Thymus (tissue), 11 donors: ENCODE measurements at regions not wholly inside any gene's neighbourhood (a gene's known extent, or its start where the extent isn't known, plus 50 kb on each side); places are given as distances from the start of the nearest gene placed in this dataset.

Experiments used
- DNase-seq, 9 donors: peaks; one replicate each; pipeline ENCODE4 v3.0.0-alpha.2; 2013; ENCODE audit warnings: low spot score in 9 of 9, low read depth in 6 of 9, missing footprints in 1 of 9
- H3K27ac ChIP-seq, 2 donors: one replicate each; pipeline ENCODE4 v1.5.1; 2013; ENCODE audit warnings: control low read depth in 1 of 2, low read depth in 1 of 2, low read length in 1 of 2, mild to moderate bottlenecking in 1 of 2, moderate library complexity in 1 of 2
- H3K27me3 ChIP-seq, 2 donors: one replicate each; pipeline ENCODE4 v1.5.1; 2013; ENCODE audit warnings: low read length in 1 of 2; ENCODE audit not compliant: control insufficient read depth in 2 of 2, insufficient read depth in 1 of 2
- H3K36me3 ChIP-seq, 2 donors: one replicate each; pipeline ENCODE4 v1.5.1; 2013; ENCODE audit warnings: low read length in 1 of 2, mild to moderate bottlenecking in 1 of 2, moderate library complexity in 1 of 2; ENCODE audit not compliant: control insufficient read depth in 2 of 2, insufficient read depth in 2 of 2
- H3K4me1 ChIP-seq, 2 donors: one replicate each; pipeline ENCODE4 v1.5.1; 2013; ENCODE audit warnings: low read length in 2 of 2; ENCODE audit not compliant: control insufficient read depth in 2 of 2, insufficient read depth in 2 of 2
- H3K4me3 ChIP-seq, 2 donors: one replicate each; pipeline ENCODE4 v1.5.1; 2013; ENCODE audit warnings: low read length in 2 of 2, control low read depth in 1 of 2, mild to moderate bottlenecking in 1 of 2
- H3K9me3 ChIP-seq, 2 donors: one replicate each; pipeline ENCODE4 v1.5.1; 2013; ENCODE audit warnings: low read length in 1 of 2, mild to moderate bottlenecking in 1 of 2; ENCODE audit not compliant: control insufficient read depth in 2 of 2, insufficient read depth in 1 of 2
- WGBS: extraction: QIAGEN DNeasy Blood & Tissue Kit; methylation state at CpG from one replicate; pipeline ENCODE4 v1.1.7; 2013; 5-methylcytosine and 5-hydroxymethylcytosine counted together
- donor health status: healthy.

DNA sequence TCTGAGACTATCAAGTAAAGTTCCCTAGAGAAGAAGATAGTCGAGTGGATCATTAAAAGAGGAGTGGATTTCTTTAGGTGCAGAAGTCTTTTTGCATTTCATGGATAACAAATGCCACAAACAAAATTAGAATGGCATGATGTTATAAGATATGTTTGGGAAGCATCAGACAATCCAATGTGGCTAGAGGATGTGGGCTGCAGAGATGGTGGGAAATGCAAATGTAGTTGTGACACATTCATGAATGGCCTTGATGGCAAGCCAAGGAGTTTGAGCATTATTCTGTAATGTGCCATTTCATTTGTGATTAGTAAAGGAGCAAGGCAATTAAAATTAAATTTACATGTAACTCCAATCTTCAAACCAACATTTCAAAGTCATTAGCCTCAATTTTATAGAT, 211.9 kb downstream of the CENPW start:
- Histone ChIP-seq H3K4me3 (no peak overlapping the region), H3K9me3 (no peaks in the 10 kb centered on the region), H3K36me3 (no peaks in the 10 kb centered on the region), H3K27ac (no peak overlapping the region), H3K27me3 (no peaks in the 10 kb centered on the region), H3K4me1 (no peaks in the 10 kb centered on the region)
- DNase-seq, result no peak
- 89% methylated on average over 1 of the region's 1 CpG for WGBS

- Histone ChIP-seq H3K27ac (no peak overlapping the region), H3K36me3 (no peaks in the 10 kb centered on the region), H3K4me3 (no peak overlapping the region), H3K4me1 (no peaks in the 10 kb centered on the region), H3K27me3 (no peaks in the 10 kb centered on the region), H3K9me3 (peaks cover 0 to 4% of the 10 kb centered on the region in 2 donors)
- no peak for DNase-seq
- 94% methylated on average over 1 of the region's 1 CpG for WGBS
Observed at GRCh38 chr6:126553854-126554253, 213.9 kb downstream of the CENPW start.

GRCh38 chr6:126570507-126570906, 230.6 kb downstream of the CENPW start:
- no peaks in the 10 kb centered on the region for H3K36me3 ChIP-seq
- no peak overlapping the region for H3K27ac ChIP-seq
- no peak overlapping the region for H3K4me3 ChIP-seq
- WGBS, result 96% methylated on average over 1 of the region's 1 CpG
- H3K4me1 ChIP-seq, result no peaks in the 10 kb centered on the region
- DNase-seq, result no peak
- H3K9me3 ChIP-seq, result no peaks in the 10 kb centered on the region
- no peaks in the 10 kb centered on the region for H3K27me3 ChIP-seq

DNA sequence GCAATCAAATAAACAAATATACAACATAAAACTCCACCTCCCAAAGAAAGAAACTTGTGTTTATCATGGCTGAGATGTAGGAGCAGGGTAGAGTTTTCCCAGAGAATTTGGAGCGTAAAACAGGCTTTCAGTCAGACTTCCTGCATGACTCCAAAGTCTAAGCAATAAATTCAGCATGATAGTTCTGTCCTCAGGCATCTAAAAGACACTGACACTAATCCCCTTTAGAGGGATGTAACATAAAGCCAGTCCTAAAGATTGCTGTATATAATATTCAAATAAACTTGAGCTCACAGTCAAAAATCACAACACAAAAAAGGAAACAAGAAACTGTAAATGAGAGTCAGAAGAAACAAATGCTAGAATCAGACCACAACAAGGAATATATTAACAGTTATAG, 234.4 kb downstream of the CENPW start:
- no peaks in the 10 kb centered on the region for H3K4me1 ChIP-seq
- WGBS, result 61% methylated on average over 1 of the region's 1 CpG
- H3K36me3 ChIP-seq, result no peaks in the 10 kb centered on the region

GRCh38 chr6:126581316-126581715, 241.4 kb downstream of the CENPW start:
- H3K9me3 ChIP-seq, result no peaks in the 10 kb centered on the region
- H3K4me3 ChIP-seq, result no peak overlapping the region
- no peaks in the 10 kb centered on the region for H3K36me3 ChIP-seq
- H3K27ac ChIP-seq, result no peak overlapping the region
- DNase-seq, result no peak
- H3K27me3 ChIP-seq, result no peaks in the 10 kb centered on the region
- H3K4me1 ChIP-seq, result no peaks in the 10 kb centered on the region

More for the DNA sequence above, 234.4 kb downstream of the CENPW start:
- Histone ChIP-seq H3K27ac (no peak overlapping the region), H3K4me3 (no peak overlapping the region), H3K27me3 (no peaks in the 10 kb centered on the region), H3K9me3 (no peaks in the 10 kb centered on the region)
- no peak for DNase-seq

DNA sequence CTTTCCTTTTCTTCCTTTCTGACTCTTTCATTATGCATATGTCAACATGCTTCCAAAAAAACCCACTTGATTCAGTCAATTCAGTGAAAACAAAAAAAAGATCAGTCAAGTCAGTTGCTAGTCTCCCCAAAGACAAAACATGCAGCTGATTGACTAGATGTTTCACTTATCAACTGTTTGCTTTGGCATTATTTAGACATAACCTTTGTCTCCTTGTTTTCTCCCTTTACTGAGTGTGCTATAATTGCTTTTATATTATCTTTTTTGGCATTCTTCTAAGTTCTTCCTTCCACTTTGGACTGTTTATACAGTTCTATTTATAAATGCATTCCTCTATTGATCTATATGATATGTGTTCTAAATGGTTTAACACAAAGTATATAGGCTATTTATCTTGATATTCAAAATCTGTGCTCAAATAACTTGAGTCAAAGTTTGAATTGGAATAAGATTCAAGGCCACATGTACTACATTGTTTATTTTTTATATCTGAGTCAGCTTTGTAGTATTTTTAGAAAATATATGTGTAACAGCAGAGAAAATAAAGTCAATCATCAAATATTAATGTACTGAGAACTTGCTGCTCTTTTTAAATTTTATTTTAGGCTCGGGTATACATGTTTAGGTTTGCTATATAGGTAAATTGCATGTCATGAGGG, 260.5 kb downstream of the CENPW start:
- DNase-seq, result no peak
- Histone ChIP-seq H3K9me3 (no peaks in the 10 kb centered on the region), H3K27ac (no peak overlapping the region), H3K27me3 (no peaks in the 10 kb centered on the region), H3K4me3 (no peak overlapping the region), H3K36me3 (no peaks in the 10 kb centered on the region), H3K4me1 (no peaks in the 10 kb centered on the region)
- 92% methylated on average over 1 of the region's 1 CpG for WGBS

DNA sequence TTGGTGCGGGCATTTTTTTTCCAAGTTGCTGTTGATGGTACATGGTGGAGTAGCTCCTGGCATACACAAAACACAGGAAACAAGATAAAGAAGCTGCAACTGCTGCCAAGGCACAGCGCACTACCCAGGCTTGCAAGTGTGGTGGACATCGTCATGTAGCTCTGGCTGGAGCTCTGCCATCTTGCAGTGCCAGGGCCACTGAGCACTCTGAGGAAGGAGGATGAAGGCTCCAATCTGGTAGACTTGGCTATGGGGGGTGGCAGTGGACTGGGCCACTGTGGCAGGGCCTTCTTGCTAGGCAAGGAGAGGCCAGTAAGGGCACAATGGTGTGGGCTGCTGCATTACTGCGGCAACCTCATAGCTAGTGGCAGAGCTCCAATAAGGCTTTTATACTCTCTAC, 263.5 kb downstream of the CENPW start:
- H3K27ac ChIP-seq, result no peak overlapping the region
- H3K9me3 ChIP-seq, result no peaks in the 10 kb centered on the region
- no peak overlapping the region for H3K4me3 ChIP-seq
- H3K27me3 ChIP-seq, result no peaks in the 10 kb centered on the region
- no peaks in the 10 kb centered on the region for H3K36me3 ChIP-seq
- no peak for DNase-seq
- WGBS, result 95% methylated on average over 4 of the region's 4 CpGs
- no peaks in the 10 kb centered on the region for H3K4me1 ChIP-seq

DNA sequence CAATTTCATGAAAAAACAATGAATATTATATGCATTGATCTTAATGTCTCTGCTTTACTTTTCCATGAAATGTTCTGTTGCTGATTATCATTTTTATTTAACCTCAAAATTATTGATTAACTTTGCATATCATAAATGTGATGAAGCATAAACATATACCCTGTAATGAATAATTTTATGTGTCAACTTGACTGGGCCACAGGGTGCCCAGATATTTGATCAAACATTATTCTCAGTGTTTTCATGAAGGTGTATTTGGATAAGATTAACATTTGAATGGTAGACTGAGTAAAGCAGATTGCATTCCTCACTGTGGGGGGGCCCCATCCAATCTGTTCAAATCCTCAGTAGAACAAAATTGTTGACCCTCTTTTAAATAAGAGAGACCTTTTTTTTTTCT, 265.2 kb downstream of the CENPW start:
- DNase-seq, result no peak
- no peaks in the 10 kb centered on the region for H3K36me3 ChIP-seq
- H3K9me3 ChIP-seq, result no peaks in the 10 kb centered on the region
- no peaks in the 10 kb centered on the region for H3K27me3 ChIP-seq
- no peaks in the 10 kb centered on the region for H3K4me1 ChIP-seq
- H3K4me3 ChIP-seq, result no peak overlapping the region
- no peak overlapping the region for H3K27ac ChIP-seq

GRCh38 chr6:126607289-126607688, 267.4 kb downstream of the CENPW start:
- Histone ChIP-seq H3K36me3 (no peaks in the 10 kb centered on the region), H3K27ac (no peak overlapping the region), H3K9me3 (no peaks in the 10 kb centered on the region), H3K4me1 (no peaks in the 10 kb centered on the region), H3K27me3 (no peaks in the 10 kb centered on the region), H3K4me3 (no peak overlapping the region)
- WGBS, result 96% methylated on average over 1 of the region's 1 CpG
- DNase-seq, result no peak

DNA sequence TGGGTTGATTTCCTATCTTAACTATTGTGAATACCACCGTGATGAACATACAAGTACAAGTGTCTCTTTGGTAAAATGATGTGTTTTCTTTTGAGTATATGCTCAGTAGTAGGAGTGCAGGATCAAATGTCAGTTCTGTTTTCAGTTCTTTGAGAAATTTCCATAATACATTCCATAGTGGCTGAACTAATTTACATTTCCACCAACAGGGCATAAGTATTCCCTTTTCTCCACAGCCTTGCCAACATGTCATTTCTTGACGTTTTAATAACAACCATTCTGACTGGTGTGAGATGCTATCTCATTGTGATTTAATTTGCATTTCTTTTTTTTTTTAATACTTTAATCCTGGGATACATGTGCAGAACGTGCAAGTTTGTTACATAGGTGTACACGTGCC, 268.8 kb downstream of the CENPW start:
- DNase-seq, result no peak
- Histone ChIP-seq H3K4me1 (no peaks in the 10 kb centered on the region), H3K27me3 (no peaks in the 10 kb centered on the region), H3K9me3 (no peaks in the 10 kb centered on the region), H3K4me3 (no peak overlapping the region), H3K27ac (no peak overlapping the region), H3K36me3 (no peaks in the 10 kb centered on the region)
- WGBS, result 90% methylated on average over 4 of the region's 4 CpGs
